ENCODE measurements at regions not wholly inside any gene's neighbourhood (a gene's known extent, or its start where the extent isn't known, plus 50 kb on each side); places are given as distances from the start of the nearest gene placed in this dataset.

DNA sequence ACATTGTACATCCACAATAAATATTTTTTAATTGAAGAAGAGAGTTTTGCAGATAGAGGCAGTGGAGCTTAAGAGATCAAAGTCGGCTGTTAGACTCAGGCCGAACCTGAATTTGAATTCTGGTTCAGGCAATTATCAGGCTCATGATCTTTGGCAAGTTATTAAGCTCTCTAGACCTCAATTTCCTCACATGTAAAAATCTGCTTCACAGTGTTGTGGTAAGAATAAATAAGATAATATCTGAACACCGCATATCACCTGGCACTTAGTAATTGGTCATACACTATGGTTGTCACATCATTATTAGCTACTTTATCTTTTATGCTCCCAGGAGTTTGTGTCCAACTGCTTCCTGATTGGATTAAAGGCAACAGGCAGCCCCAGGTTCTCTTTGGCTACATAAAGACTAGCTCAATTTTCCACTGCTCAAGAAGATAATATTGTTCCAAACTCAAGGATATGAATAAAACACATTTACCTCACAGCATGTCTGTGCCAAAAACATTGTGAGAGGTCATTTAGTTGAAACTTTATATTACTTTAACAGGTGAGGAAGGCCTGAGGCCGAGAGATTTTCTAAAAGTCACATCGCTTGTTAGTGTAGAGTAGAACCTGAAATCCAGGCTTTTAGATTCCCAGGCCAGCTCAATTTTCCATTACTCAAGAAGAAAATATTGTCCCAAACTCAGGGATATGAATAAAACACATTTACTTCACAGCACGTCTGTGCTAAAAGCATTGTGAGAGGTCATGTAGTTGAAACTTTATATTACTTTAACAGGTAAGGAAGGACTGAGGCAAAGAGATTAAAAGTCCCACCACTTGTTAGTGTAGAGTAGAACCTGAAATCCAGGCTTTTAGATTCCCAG is 289.2 kb upstream of the PTGER4 start:
- H3K4me3 ChIP-seq: no peak overlapping the region
- H3K36me3 ChIP-seq: no peaks in the 10 kb centered on the region
- TF ChIP-seq, protein P1, sequence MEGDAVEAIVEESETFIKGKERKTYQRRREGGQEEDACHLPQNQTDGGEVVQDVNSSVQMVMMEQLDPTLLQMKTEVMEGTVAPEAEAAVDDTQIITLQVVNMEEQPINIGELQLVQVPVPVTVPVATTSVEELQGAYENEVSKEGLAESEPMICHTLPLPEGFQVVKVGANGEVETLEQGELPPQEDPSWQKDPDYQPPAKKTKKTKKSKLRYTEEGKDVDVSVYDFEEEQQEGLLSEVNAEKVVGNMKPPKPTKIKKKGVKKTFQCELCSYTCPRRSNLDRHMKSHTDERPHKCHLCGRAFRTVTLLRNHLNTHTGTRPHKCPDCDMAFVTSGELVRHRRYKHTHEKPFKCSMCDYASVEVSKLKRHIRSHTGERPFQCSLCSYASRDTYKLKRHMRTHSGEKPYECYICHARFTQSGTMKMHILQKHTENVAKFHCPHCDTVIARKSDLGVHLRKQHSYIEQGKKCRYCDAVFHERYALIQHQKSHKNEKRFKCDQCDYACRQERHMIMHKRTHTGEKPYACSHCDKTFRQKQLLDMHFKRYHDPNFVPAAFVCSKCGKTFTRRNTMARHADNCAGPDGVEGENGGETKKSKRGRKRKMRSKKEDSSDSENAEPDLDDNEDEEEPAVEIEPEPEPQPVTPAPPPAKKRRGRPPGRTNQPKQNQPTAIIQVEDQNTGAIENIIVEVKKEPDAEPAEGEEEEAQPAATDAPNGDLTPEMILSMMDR (IDR thresholded peaks at IDR 0.05): no peak
- H3K4me1 ChIP-seq: peaks cover 0 to 8% of the 10 kb centered on the region in 2 donors
- H3K9me3 ChIP-seq: no peaks in the 10 kb centered on the region
- no peak overlapping the region for H3K27ac ChIP-seq
- no peak for DNase-seq (ENCODE audit: low spot score)
- H3K27me3 ChIP-seq: no peaks in the 10 kb centered on the region

DNA sequence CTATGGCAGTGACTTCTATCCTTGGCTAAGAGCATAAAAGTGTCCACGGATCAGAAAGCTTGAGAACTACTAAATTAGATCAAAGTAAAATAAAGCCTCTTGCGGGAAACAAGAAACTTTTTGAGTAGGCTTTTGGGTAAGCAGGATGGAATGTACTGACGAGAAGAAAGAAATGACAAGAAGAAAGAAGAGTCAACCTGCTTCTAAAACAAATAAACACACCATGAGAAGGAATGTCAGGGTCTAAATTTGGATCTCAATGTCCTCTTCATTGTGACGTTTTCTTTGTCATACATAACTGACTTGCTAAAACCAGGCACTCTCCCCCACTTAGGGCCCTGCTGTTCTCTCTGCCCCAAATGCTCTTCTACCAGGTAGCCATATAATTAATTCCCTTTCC is 290.1 kb upstream of the PTGER4 start:
- Histone ChIP-seq H3K27me3 (no peaks in the 10 kb centered on the region), H3K36me3 (no peaks in the 10 kb centered on the region), H3K9me3 (no peaks in the 10 kb centered on the region), H3K4me3 (no peak overlapping the region), H3K27ac (no peak overlapping the region), H3K4me1 (peaks cover 0 to 8% of the 10 kb centered on the region in 2 donors)
- TF ChIP-seq, protein P1 (IDR thresholded peaks at IDR 0.05): no peak
- DNase-seq (ENCODE audit: low spot score): no peak

DNA sequence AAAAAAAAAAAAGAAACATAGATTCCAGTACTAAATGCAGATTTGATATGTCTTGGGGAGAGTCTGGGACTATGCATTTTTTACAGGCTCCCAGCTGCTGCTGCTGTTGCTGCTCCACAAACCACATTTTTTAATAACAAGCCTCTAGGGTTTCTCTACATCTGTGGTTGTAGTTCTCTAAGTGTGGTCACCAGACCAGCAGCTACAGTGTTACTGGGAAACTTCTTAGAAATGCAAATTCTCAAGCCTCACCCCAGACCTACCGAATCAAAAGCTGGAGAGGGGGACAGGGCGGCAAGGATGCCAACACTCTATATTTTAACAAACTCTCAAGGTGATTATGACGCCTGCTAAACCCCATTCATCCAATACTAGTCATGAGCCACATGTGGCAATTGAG is 293.4 kb upstream of the PTGER4 start:
- no peak for DNase-seq (ENCODE audit: low spot score)
- no peaks in the 10 kb centered on the region for H3K27me3 ChIP-seq
- TF ChIP-seq, protein P1 (IDR thresholded peaks at IDR 0.05): no peak
- no peaks in the 10 kb centered on the region for H3K36me3 ChIP-seq
- H3K4me3 ChIP-seq: no peak overlapping the region
- H3K4me1 ChIP-seq: peaks cover 0 to 2% of the 10 kb centered on the region in 2 donors
- H3K9me3 ChIP-seq: no peaks in the 10 kb centered on the region
- H3K27ac ChIP-seq: no peak overlapping the region

DNA sequence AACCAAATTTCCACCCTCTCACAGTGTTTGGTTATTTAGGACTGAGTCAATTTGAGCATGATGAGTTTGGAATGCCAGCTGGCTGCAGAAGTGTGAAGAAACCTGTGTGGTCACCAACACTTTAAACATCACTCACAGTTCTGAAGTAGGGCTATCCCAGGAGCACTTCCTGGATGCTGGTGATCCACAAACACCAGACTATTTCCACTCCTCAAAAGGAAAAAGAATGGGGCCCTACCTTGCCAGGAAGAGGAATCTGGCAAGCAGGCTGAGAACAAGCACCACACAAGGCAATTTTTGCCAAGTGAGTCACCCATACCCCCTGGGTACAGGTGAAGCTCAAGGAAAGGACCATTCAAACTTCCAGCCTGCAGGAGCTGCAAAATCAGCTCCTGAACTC is 294.2 kb upstream of the PTGER4 start:
- no peaks in the 10 kb centered on the region for H3K36me3 ChIP-seq
- no peaks in the 10 kb centered on the region for H3K4me1 ChIP-seq
- H3K9me3 ChIP-seq: no peaks in the 10 kb centered on the region
- no peak for DNase-seq (ENCODE audit: low spot score)
- H3K27me3 ChIP-seq: no peaks in the 10 kb centered on the region
- H3K27ac ChIP-seq: no peak overlapping the region
- no peak overlapping the region for H3K4me3 ChIP-seq
- TF ChIP-seq, protein P1 (IDR thresholded peaks at IDR 0.05): no peak

DNA sequence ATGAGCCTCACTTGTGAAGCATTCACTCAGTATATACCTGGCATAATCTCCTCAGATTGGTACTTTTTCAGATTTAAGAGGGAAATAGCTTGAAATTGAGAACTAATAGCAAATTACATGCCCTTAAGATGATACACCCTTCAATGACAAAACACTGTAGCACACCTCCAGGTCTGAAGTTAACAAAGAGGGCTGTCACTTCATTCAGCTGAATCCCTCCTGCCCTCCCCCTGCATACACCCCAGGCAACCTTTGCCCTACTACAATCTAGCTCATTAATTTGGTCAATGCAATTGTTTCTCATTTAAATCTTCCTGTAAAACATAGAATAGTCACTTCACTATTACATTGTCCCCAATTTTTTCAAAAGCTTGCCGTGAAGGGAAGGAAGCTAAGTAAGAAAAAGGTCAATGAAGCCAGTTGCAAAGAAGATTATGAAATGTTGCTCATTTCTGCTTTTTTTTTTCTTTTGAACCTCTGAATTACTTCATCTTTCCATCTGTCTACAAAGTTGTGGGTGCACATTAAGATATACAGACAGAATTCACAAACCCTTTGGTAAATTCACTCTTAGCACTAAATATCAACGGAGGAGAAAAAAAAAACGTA is 294.8 kb upstream of the PTGER4 start:
- no peak overlapping the region for H3K27ac ChIP-seq
- H3K4me3 ChIP-seq: no peak overlapping the region
- no peak for DNase-seq (ENCODE audit: low spot score)
- H3K9me3 ChIP-seq: no peaks in the 10 kb centered on the region
- no peaks in the 10 kb centered on the region for H3K27me3 ChIP-seq
- H3K36me3 ChIP-seq: no peaks in the 10 kb centered on the region
- TF ChIP-seq, protein P1 (IDR thresholded peaks at IDR 0.05): no peak
- no peaks in the 10 kb centered on the region for H3K4me1 ChIP-seq

Measured in right atrium auricular region (tissue), 2 donors.